ENCODE measurements at regions not wholly inside any gene's neighbourhood (a gene's known extent, or its start where the extent isn't known, plus 50 kb on each side); places are given as distances from the start of the nearest gene placed in this dataset.

DNA sequence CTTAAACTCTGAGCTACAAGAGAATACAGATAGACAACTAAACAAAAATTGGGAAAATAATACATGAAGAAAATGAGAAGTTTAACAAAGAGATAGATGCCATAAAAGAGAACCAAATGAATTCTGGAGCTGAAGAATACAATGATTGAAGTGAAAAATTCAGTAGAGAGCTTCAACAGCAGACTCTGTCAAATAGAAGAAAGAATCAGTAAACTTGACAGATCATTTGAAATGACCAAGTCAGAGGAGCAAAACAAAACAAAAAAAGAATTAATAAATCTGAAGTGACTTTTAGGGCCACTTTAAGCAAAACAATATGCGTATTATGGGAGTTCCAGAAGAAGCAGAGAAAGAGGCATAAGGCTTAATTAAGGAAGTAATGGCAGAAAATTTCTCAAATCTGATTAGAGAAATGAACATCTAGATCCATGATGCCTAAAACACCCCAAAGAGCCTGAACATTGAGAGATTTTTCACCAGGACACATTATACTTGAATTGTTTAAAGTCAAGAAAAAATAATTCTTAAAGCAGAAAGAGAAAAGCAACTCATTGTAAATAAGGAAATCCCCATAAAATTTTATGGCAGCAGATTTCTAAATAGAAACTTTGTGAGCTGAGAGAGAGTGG, 61.0 kb upstream of the RNU6-8 start:
- no peak for DNase-seq
- TF ChIP-seq, protein P1, sequence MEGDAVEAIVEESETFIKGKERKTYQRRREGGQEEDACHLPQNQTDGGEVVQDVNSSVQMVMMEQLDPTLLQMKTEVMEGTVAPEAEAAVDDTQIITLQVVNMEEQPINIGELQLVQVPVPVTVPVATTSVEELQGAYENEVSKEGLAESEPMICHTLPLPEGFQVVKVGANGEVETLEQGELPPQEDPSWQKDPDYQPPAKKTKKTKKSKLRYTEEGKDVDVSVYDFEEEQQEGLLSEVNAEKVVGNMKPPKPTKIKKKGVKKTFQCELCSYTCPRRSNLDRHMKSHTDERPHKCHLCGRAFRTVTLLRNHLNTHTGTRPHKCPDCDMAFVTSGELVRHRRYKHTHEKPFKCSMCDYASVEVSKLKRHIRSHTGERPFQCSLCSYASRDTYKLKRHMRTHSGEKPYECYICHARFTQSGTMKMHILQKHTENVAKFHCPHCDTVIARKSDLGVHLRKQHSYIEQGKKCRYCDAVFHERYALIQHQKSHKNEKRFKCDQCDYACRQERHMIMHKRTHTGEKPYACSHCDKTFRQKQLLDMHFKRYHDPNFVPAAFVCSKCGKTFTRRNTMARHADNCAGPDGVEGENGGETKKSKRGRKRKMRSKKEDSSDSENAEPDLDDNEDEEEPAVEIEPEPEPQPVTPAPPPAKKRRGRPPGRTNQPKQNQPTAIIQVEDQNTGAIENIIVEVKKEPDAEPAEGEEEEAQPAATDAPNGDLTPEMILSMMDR (IDR thresholded peaks at IDR 0.05; ENCODE audit: low read depth, low read length), result no peak
- no peaks in the 10 kb centered on the region for H3K27me3 ChIP-seq (ENCODE audit: insufficient read depth, low read depth, severe bottlenecking)
- no peaks in the 10 kb centered on the region for H3K36me3 ChIP-seq
- no peak overlapping the region for H3K4me3 ChIP-seq (ENCODE audit: low read depth, low read length)
- H3K27ac ChIP-seq, result no peak overlapping the region
- H3K9me3 ChIP-seq (ENCODE audit: severe bottlenecking), result peaks cover 7% of the 10 kb centered on the region

DNA sequence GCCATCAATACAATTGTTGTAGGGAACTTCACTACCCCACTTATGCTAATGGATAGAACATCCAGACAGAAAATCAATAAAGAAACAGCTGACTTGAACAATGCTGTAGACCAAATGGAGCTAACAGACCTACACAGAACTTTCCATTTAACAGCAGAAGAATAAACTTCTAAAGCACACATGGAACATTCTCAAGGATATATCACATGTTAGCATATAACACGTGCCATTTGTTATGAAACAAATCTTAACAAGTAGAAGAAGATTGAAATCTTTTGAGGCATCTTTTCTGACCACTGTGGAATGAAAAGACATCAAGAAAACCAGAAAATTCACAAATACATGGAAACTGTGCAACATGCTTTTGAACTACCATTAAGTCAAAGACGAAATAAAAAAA, 62.5 kb upstream of the RNU6-8 start:
- TF ChIP-seq, protein P1 (IDR thresholded peaks at IDR 0.05; ENCODE audit: low read depth, low read length), result no peak
- Histone ChIP-seq H3K4me3 (ENCODE audit: low read depth, low read length) (no peak overlapping the region), H3K27me3 (ENCODE audit: insufficient read depth, low read depth, severe bottlenecking) (no peaks in the 10 kb centered on the region), H3K36me3 (no peaks in the 10 kb centered on the region), H3K9me3 (ENCODE audit: severe bottlenecking) (peaks cover 7% of the 10 kb centered on the region), H3K27ac (no peak overlapping the region)
- DNase-seq, result no peak

DNA sequence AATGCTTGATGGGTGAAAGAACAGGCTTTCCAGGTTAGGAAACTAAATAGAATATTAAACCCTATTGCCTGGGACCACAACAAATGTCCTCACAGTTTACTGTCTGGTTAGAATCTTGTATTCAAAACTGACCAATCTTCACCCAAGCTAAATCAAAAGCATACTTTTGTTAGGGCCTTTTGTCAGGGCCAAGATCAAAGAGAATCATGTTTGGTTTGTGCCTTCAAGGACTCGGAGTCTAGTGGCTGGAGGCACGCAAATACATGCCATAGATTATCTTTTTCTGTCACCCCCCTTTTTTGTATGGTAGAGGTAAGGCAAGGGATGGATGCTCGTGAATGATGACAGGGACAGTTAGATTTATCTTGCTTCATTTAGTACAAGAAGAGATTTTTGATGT, 51.1 kb upstream of the AKAP6 start:
- TF ChIP-seq, protein P1 (IDR thresholded peaks at IDR 0.05; ENCODE audit: low read depth, low read length), result no peak
- no peak overlapping the region for H3K27ac ChIP-seq
- no peak for DNase-seq

More for the DNA sequence above, 51.1 kb upstream of the AKAP6 start:
- H3K27me3 ChIP-seq (ENCODE audit: insufficient read depth, low read depth, severe bottlenecking), result no peaks in the 10 kb centered on the region
- H3K36me3 ChIP-seq, result no peaks in the 10 kb centered on the region
- H3K4me3 ChIP-seq (ENCODE audit: low read depth, low read length), result no peak overlapping the region
- peaks cover 2% of the 10 kb centered on the region for H3K9me3 ChIP-seq (ENCODE audit: severe bottlenecking)
